ENCODE measurements at regions not wholly inside any gene's neighbourhood (a gene's known extent, or its start where the extent isn't known, plus 50 kb on each side); places are given as distances from the start of the nearest gene placed in this dataset.

- TF ChIP-seq CTCF (IDR thresholded peaks at IDR 0.05; ENCODE audit: low read depth, low read length) (no peak), POLR2A (IDR thresholded peaks at IDR 0.05; ENCODE audit: extremely low read depth, insufficient read length) (no peak), MAX (IDR thresholded peaks at IDR 0.05; ENCODE audit: low read depth, low read length) (no peak)
Measured at GRCh38 chr22:22982616-22983015, 87.7 kb upstream of the GNAZ start.
